ENCODE measurements at regions not wholly inside any gene's neighbourhood (a gene's known extent, or its start where the extent isn't known, plus 50 kb on each side); places are given as distances from the start of the nearest gene placed in this dataset.
A peak's percentile ranks its signal among the peaks of the same experiment; 100 is the strongest.

- no peaks in the 10 kb centered on the region for H3K27me3 Mint-ChIP-seq (ENCODE audit: insufficient read depth, unreplicated experiment)
- no peak for DNase-seq (ENCODE audit: unreplicated experiment)
- H3K36me3 Mint-ChIP-seq (ENCODE audit: insufficient read depth, unreplicated experiment): no peaks in the 10 kb centered on the region
- H3K9me3 Mint-ChIP-seq (ENCODE audit: unreplicated experiment): no peaks in the 10 kb centered on the region
- no peak overlapping the region for H3K27ac Mint-ChIP-seq (ENCODE audit: low read depth, unreplicated experiment)
- POLR2A ChIA-PET: interaction anchor here (0.6 kb wide), 1 partner anchor 1094 kb away, joined by 3 read pairs; no protein-coding TSS in a partner anchor
- CTCF ChIA-PET: interaction anchor here (0.5 kb wide), 1 partner anchor 472 kb away, joined by 3 read pairs; no protein-coding TSS in a partner anchor
- no peak for TF ChIP-seq CTCF (IDR thresholded peaks at IDR 0.05; ENCODE audit: unreplicated experiment)
- H3K4me1 Mint-ChIP-seq (ENCODE audit: insufficient read depth, unreplicated experiment): peaks cover 11% of the 10 kb centered on the region
- H3K4me3 Mint-ChIP-seq (ENCODE audit: unreplicated experiment): no peak overlapping the region
- BruUV-seq (replicated peaks): no TSS peak
- intact Hi-C loops (cut with micrococcal nuclease): no loop called here
These were observed 511.9 kb upstream of the CITED2 start for GRCh38 chr6:139886396-139886795.

GRCh38 chr6:139885909-139886308 is 511.5 kb upstream of the CITED2 start:
- no TSS peak for BruUV-seq (replicated peaks)
- Mint-ChIP-seq H3K36me3 (ENCODE audit: insufficient read depth, unreplicated experiment) (no peaks in the 10 kb centered on the region), H3K27me3 (ENCODE audit: insufficient read depth, unreplicated experiment) (no peaks in the 10 kb centered on the region), H3K9me3 (ENCODE audit: unreplicated experiment) (no peaks in the 10 kb centered on the region), H3K4me1 (ENCODE audit: insufficient read depth, unreplicated experiment) (peaks cover 11% of the 10 kb centered on the region), H3K27ac (ENCODE audit: low read depth, unreplicated experiment) (no peak overlapping the region), H3K4me3 (ENCODE audit: unreplicated experiment) (no peak overlapping the region)
- DNase-seq (ENCODE audit: unreplicated experiment): no peak
- TF ChIP-seq CTCF (IDR thresholded peaks at IDR 0.05; ENCODE audit: unreplicated experiment): no peak
- intact Hi-C loops (cut with micrococcal nuclease): no loop called here
- CTCF ChIA-PET: interaction anchor here (0.5 kb wide), 1 partner anchor 9 kb away, joined by 3 read pairs; no protein-coding TSS in a partner anchor
- POLR2A ChIA-PET: interaction anchor here (1.0 to 1.7 kb wide), 2 partner anchors 511 to 971 kb away, joined by 3 to 9 read pairs; partner anchors contain the start of gene CITED2

GRCh38 chr6:139883776-139884175 is 509.3 kb upstream of the CITED2 start:
- H3K4me3 Mint-ChIP-seq (ENCODE audit: unreplicated experiment): no peak overlapping the region
- no peak for TF ChIP-seq CTCF (IDR thresholded peaks at IDR 0.05; ENCODE audit: unreplicated experiment)
- intact Hi-C loops (cut with micrococcal nuclease): loop anchor here (1.0 to 5.0 kb wide), 4 partner anchors 159 to 1679 kb away; no protein-coding TSS in a partner anchor
- no peaks in the 10 kb centered on the region for H3K27me3 Mint-ChIP-seq (ENCODE audit: insufficient read depth, unreplicated experiment)
- H3K27ac Mint-ChIP-seq (ENCODE audit: low read depth, unreplicated experiment): no peak overlapping the region
- no peak for DNase-seq (ENCODE audit: unreplicated experiment)
- no peaks in the 10 kb centered on the region for H3K9me3 Mint-ChIP-seq (ENCODE audit: unreplicated experiment)
- no TSS peak for BruUV-seq (replicated peaks)
- peaks cover 10% of the 10 kb centered on the region for H3K4me1 Mint-ChIP-seq (ENCODE audit: insufficient read depth, unreplicated experiment)
- ChIA-PET POLR2A (interaction anchor here (0.6 to 1.9 kb wide), 3 partner anchors 56 to 509 kb away, joined by 3 to 11 read pairs (median 4); partner anchors contain the start of gene CITED2), CTCF (interaction anchor here (0.6 to 1.9 kb wide), 5 partner anchors 74 to 1883 kb away, joined by 3 to 6 read pairs (median 4); no protein-coding TSS in a partner anchor)
- no peaks in the 10 kb centered on the region for H3K36me3 Mint-ChIP-seq (ENCODE audit: insufficient read depth, unreplicated experiment)

- H3K27me3 Mint-ChIP-seq (ENCODE audit: insufficient read depth, unreplicated experiment): no peaks in the 10 kb centered on the region
These were observed 508.7 kb upstream of the CITED2 start for GRCh38 chr6:139882977-139883728.

More at GRCh38 chr6:139882977-139883728, 508.7 kb upstream of the CITED2 start:
- Mint-ChIP-seq H3K4me1 (ENCODE audit: insufficient read depth, unreplicated experiment) (peaks cover 5% of the 10 kb centered on the region), H3K4me3 (ENCODE audit: unreplicated experiment) (no peak overlapping the region), H3K36me3 (ENCODE audit: insufficient read depth, unreplicated experiment) (no peaks in the 10 kb centered on the region), H3K9me3 (ENCODE audit: unreplicated experiment) (no peaks in the 10 kb centered on the region), H3K27ac (ENCODE audit: low read depth, unreplicated experiment) (peak overlapping the region; percentile 58)
- intact Hi-C loops (cut with micrococcal nuclease): loop anchor here (1.0 to 5.0 kb wide), 4 partner anchors 159 to 1679 kb away; no protein-coding TSS in a partner anchor
- POLR2A ChIA-PET: interaction anchor here (0.6 to 1.9 kb wide), 5 partner anchors 57 to 509 kb away, joined by 3 to 11 read pairs (median 4); partner anchors contain the start of gene CITED2
- CTCF ChIA-PET: interaction anchor here (0.6 to 1.9 kb wide), 5 partner anchors 177 to 1039 kb away, joined by 3 to 6 read pairs (median 3); no protein-coding TSS in a partner anchor
- no peak for TF ChIP-seq CTCF (IDR thresholded peaks at IDR 0.05; ENCODE audit: unreplicated experiment)
- no peak for DNase-seq (ENCODE audit: unreplicated experiment)
- no TSS peak for BruUV-seq (replicated peaks)

All from MCF 10A (cell line).